ENCODE measurements at regions not wholly inside any gene's neighbourhood (a gene's known extent, or its start where the extent isn't known, plus 50 kb on each side); places are given as distances from the start of the nearest gene placed in this dataset.

DNA sequence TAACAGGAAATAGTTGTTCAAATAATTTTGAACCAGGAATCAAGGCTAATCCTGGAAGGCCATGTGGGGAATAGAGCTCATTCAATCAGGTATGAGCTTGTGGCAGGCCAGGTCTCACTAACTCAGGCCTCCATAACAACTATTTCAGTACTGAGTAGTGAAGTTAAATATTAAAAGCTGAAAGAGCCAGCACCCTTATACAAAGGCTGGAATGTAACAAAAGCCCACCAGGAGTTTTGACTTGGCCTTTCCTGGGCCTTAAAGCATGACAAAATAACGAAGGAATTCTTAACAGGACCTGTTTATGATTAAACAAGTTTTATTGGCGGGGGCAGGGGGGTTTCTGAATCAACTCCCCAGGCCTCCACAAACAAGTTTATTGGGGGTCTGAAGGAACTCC is 1146.7 kb downstream of the CDH9 start:
- no peaks in the 10 kb centered on the region for H3K27me3 ChIP-seq
- no peak overlapping the region for H3K4me3 ChIP-seq
- TF ChIP-seq CTCF (IDR thresholded peaks at IDR 0.05) (no peak), POLR2A (IDR thresholded peaks at IDR 0.05) (no peak)
- no peaks in the 10 kb centered on the region for H3K4me1 ChIP-seq
- H3K27ac ChIP-seq: no peak overlapping the region
- 34 to 53% (median 40%) methylated on average over 2 of the region's 2 CpGs for WGBS, 4 donors
- no peak for ATAC-seq
- intact Hi-C loops (cut with DNase I): no loop called here
- peaks cover 0 to 14% (median 0%) of the 10 kb centered on the region in 12 donors for H3K9me3 ChIP-seq
- no peaks in the 10 kb centered on the region for H3K36me3 ChIP-seq
- DNase-seq: no peak

- no peak overlapping the region for H3K27ac ChIP-seq
These were observed 1156.9 kb downstream of the CDH9 start for GRCh38 chr5:25881318-25882036.

DNA sequence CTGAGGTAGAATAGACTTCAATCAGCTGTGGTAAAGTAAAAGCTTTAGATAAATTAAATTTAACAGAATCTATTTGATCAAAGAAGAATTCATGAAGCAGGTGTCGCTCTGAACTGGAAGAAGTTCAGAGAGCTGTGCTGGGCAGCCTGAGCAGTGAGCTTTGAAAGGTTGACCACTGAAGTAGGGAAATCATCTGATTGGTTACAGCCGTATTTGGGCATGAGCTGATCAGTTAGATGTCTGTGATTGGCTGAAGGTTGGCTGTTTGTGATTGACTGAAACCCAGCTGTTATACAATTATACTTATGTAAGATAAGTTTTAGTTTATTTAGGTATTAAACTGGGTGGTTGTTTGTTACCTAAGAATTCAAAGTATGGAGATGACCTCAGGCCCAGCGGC is 1174.6 kb downstream of the CDH9 start:
- Histone ChIP-seq H3K27ac (no peak overlapping the region), H3K4me3 (no peak overlapping the region), H3K27me3 (no peaks in the 10 kb centered on the region), H3K4me1 (no peaks in the 10 kb centered on the region), H3K36me3 (no peaks in the 10 kb centered on the region), H3K9me3 (peaks cover 0 to 27% (median 0%) of the 10 kb centered on the region in 12 donors)
- ATAC-seq: no peak
- TF ChIP-seq CTCF (IDR thresholded peaks at IDR 0.05): no peak
- TF ChIP-seq POLR2A (IDR thresholded peaks at IDR 0.05): no peak
- 72 to 84% (median 73%) methylated on average over 3 of the region's 3 CpGs for WGBS, 4 donors
- intact Hi-C loops (cut with DNase I): no loop called here
- DNase-seq: no peak

More at GRCh38 chr5:25881318-25882036, 1156.9 kb downstream of the CDH9 start:
- H3K4me1 ChIP-seq: no peaks in the 10 kb centered on the region
- H3K36me3 ChIP-seq: no peaks in the 10 kb centered on the region
- H3K9me3 ChIP-seq: peaks cover 0 to 14% (median 0%) of the 10 kb centered on the region in 12 donors
- TF ChIP-seq CTCF (IDR thresholded peaks at IDR 0.05): no peak
- TF ChIP-seq POLR2A (IDR thresholded peaks at IDR 0.05): no peak
- no peak for ATAC-seq
- no peak overlapping the region for H3K4me3 ChIP-seq
- H3K27me3 ChIP-seq: no peaks in the 10 kb centered on the region
- 67 to 82% (median 78%) methylated on average over 6 of the region's 6 CpGs for WGBS, 4 donors
- intact Hi-C loops (cut with DNase I): no loop called here
- no peak for DNase-seq

GRCh38 chr5:25862276-25862675 is 1176.1 kb downstream of the CDH9 start:
- WGBS, 4 donors: 46 to 85% (median 80%) methylated on average over 2 of the region's 2 CpGs
- no peak for TF ChIP-seq POLR2A (IDR thresholded peaks at IDR 0.05)
- no peak for TF ChIP-seq CTCF (IDR thresholded peaks at IDR 0.05)
- no peaks in the 10 kb centered on the region for H3K27me3 ChIP-seq
- H3K27ac ChIP-seq: no peak overlapping the region
- ATAC-seq (no peak), DNase-seq (no peak)
- no peaks in the 10 kb centered on the region for H3K36me3 ChIP-seq
- peaks cover 0 to 32% (median 0%) of the 10 kb centered on the region in 12 donors for H3K9me3 ChIP-seq
- no peaks in the 10 kb centered on the region for H3K4me1 ChIP-seq
- intact Hi-C loops (cut with DNase I): no loop called here
- no peak overlapping the region for H3K4me3 ChIP-seq

Data from heart left ventricle (tissue), 16 donors.